ENCODE measurements at regions not wholly inside any gene's neighbourhood (a gene's known extent, or its start where the extent isn't known, plus 50 kb on each side); places are given as distances from the start of the nearest gene placed in this dataset.
"Not testable (repeated sequence)": the region's sequence is repeated elsewhere in the genome, so short reads cannot be mapped to it uniquely, and the experiment has no call there.

DNA sequence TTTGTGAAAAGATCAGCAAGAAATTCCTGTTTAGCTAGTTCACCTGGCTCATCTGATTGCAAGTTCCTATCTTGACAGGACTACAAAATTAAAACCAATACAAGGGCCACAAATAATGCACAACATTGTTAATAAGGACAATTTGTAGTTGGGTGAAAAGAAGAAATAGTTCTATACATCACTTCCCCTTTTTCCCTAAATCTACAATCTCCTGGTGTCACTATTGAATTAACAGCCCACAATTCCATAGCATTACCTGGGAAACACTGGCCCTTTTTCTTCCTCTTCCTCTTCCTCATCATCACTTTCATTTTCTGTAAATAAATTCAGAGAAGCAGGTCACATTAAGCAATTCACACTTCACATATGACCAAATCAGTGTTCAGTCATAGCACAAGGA is 366.9 kb downstream of the FAM72C start:
- Histone ChIP-seq H3K4me1 (ENCODE audit: insufficient read depth, low read length, severe bottlenecking) (no peaks in the 10 kb centered on the region), H3K79me2 (ENCODE audit: insufficient read depth, low read length) (no peaks in the 10 kb centered on the region), H3K4me2 (ENCODE audit: low read length) (no peak overlapping the region), H3K4me3 (ENCODE audit: low read depth, low read length, poor library complexity, severe bottlenecking) (no peak overlapping the region), H3K9me2 (ENCODE audit: low read depth, low read length) (no peaks in the 10 kb centered on the region), H2AFZ (ENCODE audit: low read length) (no peak overlapping the region), H3K36me3 (ENCODE audit: insufficient read depth, low read length) (no peaks in the 10 kb centered on the region), H3K27me3 (ENCODE audit: insufficient read depth, low read length) (no peaks in the 10 kb centered on the region), H3K9me3 (ENCODE audit: low read length) (no peaks in the 10 kb centered on the region), H3F3A (ENCODE audit: insufficient read depth, low read length) (no peaks in the 10 kb centered on the region), H4K20me1 (ENCODE audit: insufficient read depth, low read length) (no peaks in the 10 kb centered on the region), H3K9ac (ENCODE audit: low read length) (no peak overlapping the region), H3K27ac (ENCODE audit: low read depth, low read length, poor library complexity, severe bottlenecking) (no peak overlapping the region)
- TF ChIP-seq, protein P1, sequence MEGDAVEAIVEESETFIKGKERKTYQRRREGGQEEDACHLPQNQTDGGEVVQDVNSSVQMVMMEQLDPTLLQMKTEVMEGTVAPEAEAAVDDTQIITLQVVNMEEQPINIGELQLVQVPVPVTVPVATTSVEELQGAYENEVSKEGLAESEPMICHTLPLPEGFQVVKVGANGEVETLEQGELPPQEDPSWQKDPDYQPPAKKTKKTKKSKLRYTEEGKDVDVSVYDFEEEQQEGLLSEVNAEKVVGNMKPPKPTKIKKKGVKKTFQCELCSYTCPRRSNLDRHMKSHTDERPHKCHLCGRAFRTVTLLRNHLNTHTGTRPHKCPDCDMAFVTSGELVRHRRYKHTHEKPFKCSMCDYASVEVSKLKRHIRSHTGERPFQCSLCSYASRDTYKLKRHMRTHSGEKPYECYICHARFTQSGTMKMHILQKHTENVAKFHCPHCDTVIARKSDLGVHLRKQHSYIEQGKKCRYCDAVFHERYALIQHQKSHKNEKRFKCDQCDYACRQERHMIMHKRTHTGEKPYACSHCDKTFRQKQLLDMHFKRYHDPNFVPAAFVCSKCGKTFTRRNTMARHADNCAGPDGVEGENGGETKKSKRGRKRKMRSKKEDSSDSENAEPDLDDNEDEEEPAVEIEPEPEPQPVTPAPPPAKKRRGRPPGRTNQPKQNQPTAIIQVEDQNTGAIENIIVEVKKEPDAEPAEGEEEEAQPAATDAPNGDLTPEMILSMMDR (IDR thresholded peaks at IDR 0.05; ENCODE audit: low read length), result no peak
- TF ChIP-seq EZH2 (IDR thresholded peaks at IDR 0.05; ENCODE audit: borderline replicate concordance, low read length), result no peak

DNA sequence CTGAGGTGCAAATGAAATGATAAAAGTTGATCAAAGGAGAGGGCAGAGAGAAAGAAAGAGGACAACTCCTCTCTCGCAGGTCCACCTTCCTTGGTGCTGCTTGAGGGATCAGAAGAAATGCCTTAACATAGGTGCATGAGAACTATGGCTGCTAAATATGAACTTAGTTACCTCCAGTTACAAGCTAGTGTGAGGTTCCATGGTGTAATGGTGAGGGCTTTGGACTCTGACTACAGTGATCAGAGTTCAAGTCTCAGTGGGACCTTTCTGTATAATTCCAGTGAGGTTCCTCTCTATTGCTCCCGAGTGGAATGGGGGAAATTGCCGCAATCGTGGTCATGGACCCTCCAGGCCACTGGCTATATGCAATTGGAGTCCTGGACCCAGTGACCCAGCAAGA is 387.3 kb downstream of the FAM72C start:
- H3K9me2 ChIP-seq (ENCODE audit: low read depth, low read length), result no peaks in the 10 kb centered on the region
- H4K20me1 ChIP-seq (ENCODE audit: insufficient read depth, low read length), result no peaks in the 10 kb centered on the region
- H3K79me2 ChIP-seq (ENCODE audit: insufficient read depth, low read length), result no peaks in the 10 kb centered on the region
- no peak overlapping the region for H3K27ac ChIP-seq (ENCODE audit: low read depth, low read length, poor library complexity, severe bottlenecking)
- no peaks in the 10 kb centered on the region for H3K27me3 ChIP-seq (ENCODE audit: insufficient read depth, low read length)
- no peak overlapping the region for H3K4me3 ChIP-seq (ENCODE audit: low read depth, low read length, poor library complexity, severe bottlenecking)
- no peak overlapping the region for H3K9ac ChIP-seq (ENCODE audit: low read length)
- H3F3A ChIP-seq (ENCODE audit: insufficient read depth, low read length), result no peaks in the 10 kb centered on the region
- H3K9me3 ChIP-seq (ENCODE audit: low read length), result no peaks in the 10 kb centered on the region
- no peaks in the 10 kb centered on the region for H3K36me3 ChIP-seq (ENCODE audit: insufficient read depth, low read length)
- no peak for TF ChIP-seq EZH2 (IDR thresholded peaks at IDR 0.05; ENCODE audit: borderline replicate concordance, low read length)
- TF ChIP-seq, protein P1 (IDR thresholded peaks at IDR 0.05; ENCODE audit: low read length), result no peak
- no peak overlapping the region for H3K4me2 ChIP-seq (ENCODE audit: low read length)
- no peak overlapping the region for H2AFZ ChIP-seq (ENCODE audit: low read length)
- H3K4me1 ChIP-seq (ENCODE audit: insufficient read depth, low read length, severe bottlenecking), result no peaks in the 10 kb centered on the region

DNA sequence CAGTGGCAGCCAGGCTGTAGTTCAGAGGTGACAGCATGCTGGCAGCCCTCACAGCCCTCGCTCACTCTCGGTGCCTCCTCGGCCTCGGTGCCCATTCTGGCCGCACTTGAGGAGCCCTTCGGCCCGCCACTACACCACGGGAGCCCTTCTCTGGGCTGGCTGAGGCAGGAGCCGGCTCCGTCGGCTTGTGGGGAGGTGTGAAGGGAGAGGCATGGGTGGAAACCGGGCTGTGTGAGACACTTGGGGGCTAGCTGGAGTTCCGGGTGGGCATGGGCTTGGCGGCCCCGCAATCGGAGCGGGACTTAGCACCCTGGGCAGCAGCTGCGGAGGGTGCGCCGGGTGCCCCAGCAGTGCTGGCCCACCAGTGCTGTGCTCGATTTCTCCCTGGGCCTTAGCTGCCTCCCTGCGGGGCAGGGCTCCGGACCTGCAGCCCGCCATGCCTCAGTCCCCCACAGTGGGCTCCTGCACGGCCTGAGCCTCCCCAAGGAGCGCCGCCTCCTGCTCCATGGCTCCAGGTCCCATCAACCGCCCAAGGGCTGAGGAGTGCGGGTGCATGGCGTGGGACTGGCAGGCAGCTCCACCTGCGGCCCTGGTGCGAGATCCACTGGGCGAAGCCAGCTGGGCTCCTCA is 396.8 kb downstream of the FAM72C start:
- no peak overlapping the region for H3K9ac ChIP-seq (ENCODE audit: low read length)
- no peaks in the 10 kb centered on the region for H4K20me1 ChIP-seq (ENCODE audit: insufficient read depth, low read length)
- no peaks in the 10 kb centered on the region for H3K36me3 ChIP-seq (ENCODE audit: insufficient read depth, low read length)
- H3K4me1 ChIP-seq (ENCODE audit: insufficient read depth, low read length, severe bottlenecking), result no peaks in the 10 kb centered on the region
- H3K27ac ChIP-seq (ENCODE audit: low read depth, low read length, poor library complexity, severe bottlenecking), result no peak overlapping the region
- no peak overlapping the region for H3K4me3 ChIP-seq (ENCODE audit: low read depth, low read length, poor library complexity, severe bottlenecking)
- H3K27me3 ChIP-seq (ENCODE audit: insufficient read depth, low read length), result no peaks in the 10 kb centered on the region
- no peak for TF ChIP-seq EZH2 (IDR thresholded peaks at IDR 0.05; ENCODE audit: borderline replicate concordance, low read length)
- TF ChIP-seq, protein P1 (IDR thresholded peaks at IDR 0.05; ENCODE audit: low read length), result no peak
- H3K79me2 ChIP-seq (ENCODE audit: insufficient read depth, low read length), result no peaks in the 10 kb centered on the region
- H2AFZ ChIP-seq (ENCODE audit: low read length), result no peak overlapping the region
- H3F3A ChIP-seq (ENCODE audit: insufficient read depth, low read length), result no peaks in the 10 kb centered on the region
- no peaks in the 10 kb centered on the region for H3K9me3 ChIP-seq (ENCODE audit: low read length)
- no peak overlapping the region for H3K4me2 ChIP-seq (ENCODE audit: low read length)
- H3K9me2 ChIP-seq (ENCODE audit: low read depth, low read length), result no peaks in the 10 kb centered on the region

DNA sequence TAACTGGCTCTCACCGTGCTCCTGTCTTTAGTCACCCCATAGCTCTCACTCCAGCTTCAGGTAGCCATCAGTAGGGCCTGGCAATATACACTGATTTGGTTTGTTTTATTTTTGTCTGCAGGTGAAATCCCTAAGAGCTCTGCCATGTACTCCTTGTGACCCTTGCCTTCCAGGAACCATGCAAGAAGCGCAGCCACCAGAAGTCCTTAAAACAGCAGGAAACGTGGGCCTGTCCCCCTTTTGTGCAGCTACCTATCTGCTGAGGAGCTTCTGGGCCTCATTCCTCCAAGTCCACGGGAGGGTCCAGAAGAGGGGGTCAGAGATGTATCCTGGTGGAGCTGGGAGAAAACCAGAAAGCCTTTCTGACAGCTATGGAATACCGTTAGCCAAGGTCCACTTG is 399.1 kb downstream of the FAM72C start:
- not testable (repeated sequence) for H3K9me3 ChIP-seq (ENCODE audit: low read length); H3K36me3 ChIP-seq (ENCODE audit: insufficient read depth, low read length); H3K4me2 ChIP-seq (ENCODE audit: low read length); H2AFZ ChIP-seq (ENCODE audit: low read length); H3F3A ChIP-seq (ENCODE audit: insufficient read depth, low read length); H3K4me3 ChIP-seq (ENCODE audit: low read depth, low read length, poor library complexity, severe bottlenecking); H3K27ac ChIP-seq (ENCODE audit: low read depth, low read length, poor library complexity, severe bottlenecking); H3K4me1 ChIP-seq (ENCODE audit: insufficient read depth, low read length, severe bottlenecking); H3K9ac ChIP-seq (ENCODE audit: low read length); H3K79me2 ChIP-seq (ENCODE audit: insufficient read depth, low read length); H4K20me1 ChIP-seq (ENCODE audit: insufficient read depth, low read length); H3K27me3 ChIP-seq (ENCODE audit: insufficient read depth, low read length); H3K9me2 ChIP-seq (ENCODE audit: low read depth, low read length)

DNA sequence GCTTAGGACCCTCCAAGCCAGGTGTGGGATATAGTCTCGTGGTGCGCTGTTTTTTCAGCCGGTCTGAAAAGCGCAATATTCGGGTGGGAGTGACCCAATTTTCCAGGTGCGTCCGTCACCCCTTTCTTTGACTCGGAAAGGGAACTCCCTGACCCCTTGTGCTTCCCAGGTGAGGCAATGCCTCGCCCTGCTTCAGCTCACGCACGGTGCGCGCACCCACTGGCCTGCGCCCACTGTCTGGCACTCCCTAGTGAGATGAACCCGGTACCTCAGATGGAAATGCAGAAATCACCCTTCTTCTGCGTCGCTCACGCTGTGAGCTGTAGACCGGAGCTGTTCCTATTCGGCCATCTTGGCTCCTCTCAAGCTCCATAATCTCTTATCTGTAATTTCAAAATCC is 408.0 kb downstream of the FAM72C start:
- H4K20me1 ChIP-seq (ENCODE audit: insufficient read depth, low read length); H3K27me3 ChIP-seq (ENCODE audit: insufficient read depth, low read length); H3K27ac ChIP-seq (ENCODE audit: low read depth, low read length, poor library complexity, severe bottlenecking); H3K4me2 ChIP-seq (ENCODE audit: low read length); H3F3A ChIP-seq (ENCODE audit: insufficient read depth, low read length); H3K79me2 ChIP-seq (ENCODE audit: insufficient read depth, low read length); H3K9me3 ChIP-seq (ENCODE audit: low read length); H3K36me3 ChIP-seq (ENCODE audit: insufficient read depth, low read length); H3K4me3 ChIP-seq (ENCODE audit: low read depth, low read length, poor library complexity, severe bottlenecking); H3K9ac ChIP-seq (ENCODE audit: low read length); H3K9me2 ChIP-seq (ENCODE audit: low read depth, low read length); H2AFZ ChIP-seq (ENCODE audit: low read length); H3K4me1 ChIP-seq (ENCODE audit: insufficient read depth, low read length, severe bottlenecking): not testable (repeated sequence)

All from OCI-LY1 (cell line).